GM19351 (cell line): ENCODE measurements at regions not wholly inside any gene's neighbourhood (a gene's known extent, or its start where the extent isn't known, plus 50 kb on each side); places are given as distances from the start of the nearest gene placed in this dataset.
A peak's percentile ranks its signal among the peaks of the same experiment; 100 is the strongest.
"Not testable (repeated sequence)": the region's sequence is repeated elsewhere in the genome, so short reads cannot be mapped to it uniquely, and the experiment has no call there.

Experiments
- ATAC-seq: cut with Tn5 transposase; IDR thresholded peaks from one replicate; pipeline ENCODE4 v1.9.1; 2021; ENCODE audit warnings: mild to moderate bottlenecking, moderate library complexity; ENCODE audit not compliant: unreplicated experiment

DNA sequence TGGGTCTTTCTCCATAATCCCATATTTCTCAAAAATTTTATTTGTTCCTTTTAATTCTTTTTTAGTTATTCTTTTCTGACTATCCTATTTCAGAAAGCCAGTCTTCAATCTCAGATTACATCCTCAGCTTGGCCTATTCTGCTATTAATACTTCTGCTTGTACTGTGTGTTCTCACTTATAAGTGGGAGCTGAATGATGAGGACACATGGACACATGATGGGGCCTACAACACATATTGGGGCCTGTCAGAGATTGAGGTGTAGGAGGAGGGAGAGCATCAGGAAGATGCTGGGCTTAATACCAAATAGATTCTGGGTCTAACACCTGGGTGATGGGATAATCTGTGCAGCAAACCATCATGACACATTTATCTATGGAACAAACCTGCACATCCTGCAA lies 82.3 kb downstream of the MAGEE1 start:
- ATAC-seq = no peak

DNA sequence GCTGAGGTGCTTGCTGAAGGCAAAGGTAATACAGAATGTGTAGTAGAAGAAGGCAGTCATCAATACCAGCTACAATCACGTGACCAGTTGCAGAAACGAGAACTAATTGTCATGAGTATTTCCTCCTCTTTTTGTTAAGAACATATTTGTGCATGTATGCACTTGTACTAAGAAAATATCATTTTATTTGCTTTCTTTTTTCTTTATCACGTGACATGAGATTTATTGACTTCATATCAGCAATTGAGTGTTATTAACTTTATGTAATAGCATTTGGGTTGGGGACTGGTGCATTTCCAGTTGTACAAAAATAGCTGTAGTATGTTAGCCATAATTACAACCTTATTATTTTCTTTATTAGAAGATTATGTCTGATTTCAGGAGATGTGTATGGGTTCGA lies 90.0 kb downstream of the MAGEE1 start:
- no peak for ATAC-seq

- no peak for ATAC-seq
Observed at GRCh38 chrX:76520273-76521054, 93.0 kb downstream of the MAGEE1 start.

DNA sequence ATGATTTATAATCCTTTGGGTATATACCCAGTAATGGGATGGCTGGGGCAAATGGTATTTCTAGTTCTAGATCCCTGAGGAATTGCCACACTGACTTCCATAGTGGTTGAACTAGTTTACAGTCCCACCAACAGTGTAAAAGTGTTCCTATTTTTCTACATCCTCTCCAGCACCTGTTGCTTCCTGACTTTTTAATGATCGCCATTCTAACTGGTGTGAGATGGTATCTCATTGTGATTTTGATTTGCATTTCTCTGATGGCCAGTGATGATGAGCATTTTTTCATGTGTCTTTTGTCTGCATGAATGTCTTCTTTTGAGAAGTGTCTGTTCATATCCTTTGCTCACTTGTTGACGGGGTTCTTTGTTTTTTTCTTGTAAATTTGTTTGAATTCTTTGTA lies 108.2 kb downstream of the MAGEE1 start:
- not testable (repeated sequence) for ATAC-seq

GRCh38 chrX:76538860-76539259 lies 111.3 kb downstream of the MAGEE1 start:
- ATAC-seq = no peak

DNA sequence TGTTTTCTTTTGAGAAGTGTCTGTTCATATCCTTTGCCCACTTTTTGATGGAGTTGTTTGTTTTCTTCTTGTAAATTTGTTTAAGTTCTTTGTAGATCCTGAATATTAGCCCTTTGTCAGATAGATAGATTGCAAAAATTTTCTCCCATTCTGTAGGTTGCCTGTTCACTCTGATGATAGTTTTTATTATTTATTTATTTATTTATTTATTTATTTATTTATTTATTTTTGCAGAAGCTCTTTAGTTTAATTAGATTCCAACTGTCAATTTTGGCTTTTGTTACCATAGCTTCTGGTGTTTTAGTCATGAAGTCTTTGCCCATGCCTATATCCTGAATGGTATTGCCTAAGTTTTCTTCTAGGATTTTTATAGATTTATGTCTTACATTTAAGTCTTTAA lies 115.9 kb downstream of the MAGEE1 start:
- not testable (repeated sequence) for ATAC-seq

DNA sequence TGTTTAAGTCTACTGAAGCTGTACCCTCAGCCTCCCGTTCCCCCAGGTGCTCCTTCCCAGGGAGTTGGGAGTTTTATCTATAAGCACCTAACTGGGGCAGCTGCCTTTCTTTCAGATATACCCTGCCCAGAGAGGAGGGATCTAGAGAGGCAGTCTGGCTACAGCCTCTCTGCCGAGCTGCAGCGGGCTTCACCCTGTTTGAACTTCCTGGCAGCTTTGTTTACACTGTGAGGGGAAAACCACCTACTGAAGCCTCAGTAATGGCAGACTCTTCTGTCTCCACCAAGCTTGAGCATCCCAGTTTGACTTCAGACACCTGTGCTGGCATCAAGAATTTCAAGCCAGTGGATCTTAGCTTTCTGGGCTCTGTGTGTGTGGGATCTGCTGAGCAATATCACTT lies 122.5 kb downstream of the MAGEE1 start:
- ATAC-seq = no peak

DNA sequence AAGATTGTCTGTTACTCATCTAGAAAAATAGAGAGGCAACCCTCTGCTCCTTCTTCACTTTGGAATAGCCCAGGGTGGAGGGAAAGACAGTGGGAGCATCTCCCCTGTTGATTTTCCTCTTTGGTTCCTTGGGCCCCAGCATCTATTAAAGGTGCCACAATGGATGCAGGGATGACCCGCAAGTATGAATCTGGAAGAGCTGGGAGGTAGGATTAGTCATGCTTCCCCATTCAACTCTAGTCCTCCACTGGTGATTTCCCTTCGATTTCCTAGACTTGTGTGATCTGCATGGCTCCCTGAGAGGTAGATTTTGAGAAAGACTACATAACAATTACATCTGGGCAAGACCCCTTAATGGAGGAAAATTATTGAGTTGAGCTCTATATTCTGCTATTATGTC lies 127.8 kb downstream of the MAGEE1 start:
- ATAC-seq = no peak

GRCh38 chrX:76555816-76556215 lies 128.3 kb downstream of the MAGEE1 start:
- ATAC-seq = peak; percentile 53

DNA sequence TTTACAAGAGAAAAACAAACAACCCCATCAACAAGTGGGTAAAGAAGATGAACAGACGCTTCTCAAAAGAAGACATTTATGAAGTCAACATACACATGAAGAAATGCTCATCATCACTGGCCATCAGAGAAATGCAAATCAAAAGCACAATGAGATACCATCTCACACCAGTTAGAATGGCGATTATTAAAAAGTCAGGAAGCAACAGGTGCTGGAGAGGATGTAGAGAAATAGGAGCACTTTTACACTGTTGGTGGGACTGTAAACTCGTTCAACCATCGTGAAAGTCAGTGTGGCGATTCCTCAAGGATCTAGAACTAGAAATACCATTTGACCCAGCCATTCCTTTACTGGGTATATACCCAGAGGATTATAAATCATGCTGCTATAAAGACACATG lies 137.3 kb downstream of the MAGEE1 start:
- not testable (repeated sequence) for ATAC-seq

DNA sequence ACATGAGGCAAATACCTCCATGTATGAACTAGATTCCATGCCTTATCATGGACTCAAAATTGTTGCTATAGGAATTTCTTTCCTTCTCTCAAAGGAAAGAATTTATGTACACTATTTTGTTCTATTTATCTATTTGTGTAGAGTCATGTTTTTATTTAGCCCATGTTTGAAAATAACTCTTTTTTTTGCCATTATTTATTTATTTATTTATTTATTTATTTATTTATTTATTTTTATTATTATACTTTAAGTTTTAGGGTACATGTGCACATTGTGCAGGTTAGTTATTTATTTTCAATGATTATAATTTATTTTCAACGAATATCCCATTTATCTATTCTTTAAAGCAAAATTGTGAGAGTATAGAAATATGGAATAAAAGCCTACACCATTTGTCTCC lies 177.9 kb downstream of the MAGEE1 start:
- no peak for ATAC-seq

GRCh38 chrX:76617020-76617419 lies 189.5 kb downstream of the MAGEE1 start:
- ATAC-seq = no peak

GRCh38 chrX:76643590-76643989 lies 216.1 kb downstream of the MAGEE1 start:
- no peak for ATAC-seq

- not testable (repeated sequence) for ATAC-seq
Observed at GRCh38 chrX:76651369-76651768, 223.9 kb downstream of the MAGEE1 start.

GRCh38 chrX:76657499-76657898 lies 230.0 kb downstream of the MAGEE1 start:
- peak; percentile 69 for ATAC-seq
